RWPE1 (cell line): ENCODE measurements at regions not wholly inside any gene's neighbourhood (a gene's known extent, or its start where the extent isn't known, plus 50 kb on each side); places are given as distances from the start of the nearest gene placed in this dataset.

Experiments used
- CTCF ChIA-PET: fragments of 350-600 bp; sonication (Branson Sonifier 250); formaldehyde crosslinking; extraction: SDS; loops from one replicate; lab custom pipeline; 2021; lab: Yijun Ruan, JAX
- POLR2A ChIA-PET: fragments of 400-600 bp; formaldehyde crosslinking; extraction: SDS; loops from one replicate; lab custom pipeline; 2020; ENCODE audit warnings: antibody characterized with exemption; ENCODE audit not compliant: low non-redundant PET; lab: Yijun Ruan, JAX
- DNase-seq: peaks from one replicate; pipeline ENCODE4 v3.0.0; 2012; ENCODE audit warnings: low spot score
- H3K27ac ChIP-seq: fragments of 450-650 bp; 2 replicates; pipeline ENCODE4 v1.5.1; 2017
- CTCF ChIP-seq: fragments of 450-650 bp; conservative IDR thresholded peaks from 2 replicates; pipeline ENCODE4 v1.5.1; 2017; ENCODE audit warnings: low read depth, mild to moderate bottlenecking

GRCh38 chr13:22039961-22040360 is 369.1 kb downstream of the FGF9 start:
- TF ChIP-seq CTCF = no peak
- no peak for DNase-seq
- H3K27ac ChIP-seq = no peak overlapping the region
- ChIA-PET POLR2A (no interaction called here), CTCF (no interaction called here)

DNA sequence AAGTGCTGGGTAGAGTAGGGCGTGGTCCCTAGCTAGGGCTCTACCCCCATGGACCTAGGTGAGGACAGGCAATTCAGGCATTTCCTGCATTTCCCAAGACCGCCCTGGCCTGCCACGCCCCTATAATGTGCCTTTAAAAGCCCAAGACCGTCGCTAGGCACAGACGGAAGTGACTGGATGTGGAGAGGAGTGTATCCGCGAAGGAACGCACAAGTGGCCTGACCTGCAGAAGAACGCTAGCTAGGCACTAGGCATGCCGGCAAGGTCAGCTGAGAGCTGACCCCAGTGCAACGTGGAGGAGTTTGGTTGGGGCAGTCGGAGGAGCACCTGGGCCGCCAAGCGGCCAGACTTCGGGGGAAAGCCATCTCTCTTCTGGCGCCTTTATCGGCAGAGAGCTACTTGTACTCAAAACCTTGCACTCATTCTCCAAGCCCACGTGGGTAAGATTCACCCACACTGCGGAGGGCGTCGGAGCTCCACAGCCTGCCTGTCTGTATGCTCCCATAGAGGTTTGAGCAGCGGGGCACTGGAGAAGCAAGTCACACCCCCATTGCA is 370.0 kb downstream of the FGF9 start:
- ChIA-PET CTCF (no interaction called here), POLR2A (no interaction called here)
- no peak for TF ChIP-seq CTCF
- no peak overlapping the region for H3K27ac ChIP-seq
- DNase-seq = no peak

GRCh38 chr13:22041741-22042140 is 370.9 kb downstream of the FGF9 start:
- no peak overlapping the region for H3K27ac ChIP-seq
- no peak for DNase-seq
- CTCF ChIA-PET = no interaction called here
- POLR2A ChIA-PET = no interaction called here
- TF ChIP-seq CTCF = no peak

GRCh38 chr13:22047082-22047784 is 376.4 kb downstream of the FGF9 start:
- no peak for DNase-seq
- no peak overlapping the region for H3K27ac ChIP-seq
- ChIA-PET CTCF (interaction anchor here (0.6 kb wide), 1 partner anchor 178 kb away, joined by 6 read pairs; no protein-coding TSS in a partner anchor), POLR2A (no interaction called here)
- TF ChIP-seq CTCF = no peak

DNA sequence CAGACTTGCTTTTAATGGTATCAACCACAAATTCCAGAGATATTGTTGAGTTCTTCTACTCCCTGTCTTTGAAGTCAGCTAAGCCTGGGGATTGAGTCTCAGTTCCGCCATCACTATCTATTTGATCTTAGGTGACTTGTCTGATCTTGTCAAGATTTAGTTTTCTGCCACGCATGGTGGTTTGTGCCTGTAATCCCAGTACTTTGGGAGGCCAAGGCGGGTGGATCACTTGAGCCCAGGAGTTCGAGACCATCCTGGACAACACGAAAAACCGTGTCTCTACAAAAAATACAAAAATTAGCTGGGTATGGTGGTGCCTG is 376.9 kb downstream of the FGF9 start:
- CTCF ChIA-PET = no interaction called here

GRCh38 chr13:22049384-22049783 is 378.5 kb downstream of the FGF9 start:
- no peak for DNase-seq
- CTCF ChIA-PET = no interaction called here

More for the DNA sequence above, 376.9 kb downstream of the FGF9 start:
- H3K27ac ChIP-seq = no peak overlapping the region
- TF ChIP-seq CTCF = no peak
- no peak for DNase-seq
- POLR2A ChIA-PET = no interaction called here

More at GRCh38 chr13:22049384-22049783, 378.5 kb downstream of the FGF9 start:
- H3K27ac ChIP-seq = no peak overlapping the region
- no peak for TF ChIP-seq CTCF
- POLR2A ChIA-PET = no interaction called here
